OCI-LY3 (cell line): ENCODE measurements at regions not wholly inside any gene's neighbourhood (a gene's known extent, or its start where the extent isn't known, plus 50 kb on each side); places are given as distances from the start of the nearest gene placed in this dataset.

ENCODE experiments used
- EZH2phosphoT487 ChIP-seq: fragments of 200-600 bp; shearing (Covaris generic); IDR thresholded peaks from 2 replicates; pipeline ENCODE4 v1.6.1; 2018; ENCODE audit warnings: antibody characterized with exemption, mixed run types, low read depth
- TF ChIP-seq, protein P1 (sequence below): fragments of 200-600, 300-600 bp; sonication (generic); IDR thresholded peaks from 2 replicates; pipeline ENCODE4 v1.5.1; 2014; ENCODE audit warnings: antibody characterized with exemption, low read length, low read depth

DNA sequence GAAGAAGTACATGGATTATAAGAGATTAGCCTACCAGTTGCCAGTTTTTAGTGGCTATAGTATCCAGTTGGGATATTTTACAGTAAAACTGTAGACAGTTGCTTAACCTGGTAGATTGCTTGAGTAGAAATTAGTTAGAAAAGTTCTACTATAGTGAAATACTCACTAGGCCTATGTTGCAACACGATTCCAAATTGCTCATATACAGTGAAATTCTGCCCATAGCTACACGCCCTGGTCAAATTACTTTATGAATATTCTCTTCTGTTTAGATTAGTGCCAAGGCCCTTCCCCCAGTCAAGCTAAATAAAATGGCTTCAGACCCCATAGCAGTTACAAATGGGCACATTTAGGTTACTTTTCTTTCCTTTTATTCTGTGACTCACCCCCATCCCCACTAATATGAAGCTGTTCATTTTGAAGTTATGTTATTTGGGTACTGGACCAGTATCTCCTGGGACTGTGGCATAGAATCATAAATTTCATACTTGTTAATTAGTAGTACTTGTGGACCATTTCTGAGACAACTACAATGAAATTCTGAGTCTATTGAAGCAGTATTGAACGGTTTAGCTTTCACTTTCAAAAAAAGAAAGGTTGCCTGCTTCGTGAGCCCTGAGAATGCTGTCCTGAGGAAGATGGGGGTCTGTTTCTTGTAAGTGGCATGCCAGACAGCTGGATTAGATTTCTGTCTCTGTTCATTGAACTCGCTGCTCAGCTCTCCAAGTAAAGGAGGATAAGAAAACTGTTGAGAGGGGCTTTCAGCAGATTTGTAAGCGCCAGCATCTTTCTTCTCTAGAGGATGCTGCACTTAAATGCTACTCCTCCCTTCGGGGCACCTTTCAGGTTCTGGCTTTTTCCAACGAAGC, 65.8 kb upstream of the CFAP20DC start:
- TF ChIP-seq, protein P1, sequence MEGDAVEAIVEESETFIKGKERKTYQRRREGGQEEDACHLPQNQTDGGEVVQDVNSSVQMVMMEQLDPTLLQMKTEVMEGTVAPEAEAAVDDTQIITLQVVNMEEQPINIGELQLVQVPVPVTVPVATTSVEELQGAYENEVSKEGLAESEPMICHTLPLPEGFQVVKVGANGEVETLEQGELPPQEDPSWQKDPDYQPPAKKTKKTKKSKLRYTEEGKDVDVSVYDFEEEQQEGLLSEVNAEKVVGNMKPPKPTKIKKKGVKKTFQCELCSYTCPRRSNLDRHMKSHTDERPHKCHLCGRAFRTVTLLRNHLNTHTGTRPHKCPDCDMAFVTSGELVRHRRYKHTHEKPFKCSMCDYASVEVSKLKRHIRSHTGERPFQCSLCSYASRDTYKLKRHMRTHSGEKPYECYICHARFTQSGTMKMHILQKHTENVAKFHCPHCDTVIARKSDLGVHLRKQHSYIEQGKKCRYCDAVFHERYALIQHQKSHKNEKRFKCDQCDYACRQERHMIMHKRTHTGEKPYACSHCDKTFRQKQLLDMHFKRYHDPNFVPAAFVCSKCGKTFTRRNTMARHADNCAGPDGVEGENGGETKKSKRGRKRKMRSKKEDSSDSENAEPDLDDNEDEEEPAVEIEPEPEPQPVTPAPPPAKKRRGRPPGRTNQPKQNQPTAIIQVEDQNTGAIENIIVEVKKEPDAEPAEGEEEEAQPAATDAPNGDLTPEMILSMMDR = no peak
- TF ChIP-seq EZH2phosphoT487 = no peak
